Sigmoid colon (tissue), 6 donors: ENCODE measurements at regions not wholly inside any gene's neighbourhood (a gene's known extent, or its start where the extent isn't known, plus 50 kb on each side); places are given as distances from the start of the nearest gene placed in this dataset.
A peak's percentile ranks its signal among the peaks of the same experiment; 100 is the strongest.

ENCODE experiments used
- DNase-seq: peaks from one replicate; pipeline ENCODE4 v3.0.0-alpha.2; 2019
- H3K27ac ChIP-seq, 4 donors: fragments of 200-600 bp; sonication (generic); one replicate each; pipeline ENCODE4 v1.5.1; 2016 to 2019; ENCODE audit warnings: mild to moderate bottlenecking in 1 of 4
- H3K27me3 ChIP-seq, 3 donors: fragments of 200-600 bp; sonication (generic); one replicate each; pipeline ENCODE4 v1.5.1; 2019; ENCODE audit warnings: mild to moderate bottlenecking in 1 of 3
- H3K36me3 ChIP-seq, 4 donors: fragments of 200-600 bp; sonication (generic); one replicate each; pipeline ENCODE4 v1.5.1; 2016 to 2019
- H3K4me1 ChIP-seq, 4 donors: fragments of 200-600 bp; sonication (generic); one replicate each; pipeline ENCODE4 v1.5.1; 2017 to 2019
- H3K4me3 ChIP-seq, 4 donors: fragments of 200-600 bp; sonication (generic); one replicate each; pipeline ENCODE4 v1.5.1; 2017 to 2019; ENCODE audit warnings: mild to moderate bottlenecking in 2 of 4, moderate library complexity in 1 of 4
- H3K9me3 ChIP-seq, 4 donors: fragments of 200-600 bp in 3 of 4; sonication (generic) in 3 of 4; one replicate each; pipeline versions ENCODE4 v1.5.1 to v1.6.1; 2013 to 2019
- EP300 ChIP-seq, 4 donors: sonication (generic); formaldehyde crosslinking; IDR thresholded peaks; one replicate each; pipeline ENCODE4 v1.6.1; 2017; ENCODE audit warnings: antibody characterized with exemption in 4 of 4
- POLR2A ChIP-seq, 2 donors: fragments of 450-650 bp; IDR thresholded peaks; one replicate each; pipeline ENCODE4 v1.6.1; 2016; ENCODE audit warnings: antibody characterized with exemption in 2 of 2, mild to moderate bottlenecking in 2 of 2, moderate library complexity in 2 of 2
- POLR2AphosphoS5 ChIP-seq, 4 donors: sonication (generic); formaldehyde crosslinking; IDR thresholded peaks; one replicate each; pipeline ENCODE4 v1.6.1; 2017; ENCODE audit warnings: antibody characterized with exemption in 4 of 4
- WGBS, 2 donors: extraction: QIAGEN DNeasy Blood & Tissue Kit; methylation state at CpG; one replicate each; pipeline ENCODE4 v1.1.7; 2013; 5-methylcytosine and 5-hydroxymethylcytosine counted together
- intact Hi-C: fragments of 100-400 bp; cut with DNase I; formaldehyde crosslinking; loops from one replicate; pipeline ENCODE4 v1.15.1; 2023
- TF ChIP-seq, protein P1 (sequence below), 4 experiments: fragments of 450-650 bp in 3 of 4; fragments of 200-600 bp in 1 of 4; IDR thresholded peaks; one replicate each; pipeline ENCODE4 v1.5.1; 2016 to 2019; ENCODE audit warnings: antibody characterized with exemption in 4 of 4, mild to moderate bottlenecking in 3 of 4, moderate library complexity in 2 of 4
- donor health status: healthy with polysubstance abuse.
- donor health status: healthy.

DNA sequence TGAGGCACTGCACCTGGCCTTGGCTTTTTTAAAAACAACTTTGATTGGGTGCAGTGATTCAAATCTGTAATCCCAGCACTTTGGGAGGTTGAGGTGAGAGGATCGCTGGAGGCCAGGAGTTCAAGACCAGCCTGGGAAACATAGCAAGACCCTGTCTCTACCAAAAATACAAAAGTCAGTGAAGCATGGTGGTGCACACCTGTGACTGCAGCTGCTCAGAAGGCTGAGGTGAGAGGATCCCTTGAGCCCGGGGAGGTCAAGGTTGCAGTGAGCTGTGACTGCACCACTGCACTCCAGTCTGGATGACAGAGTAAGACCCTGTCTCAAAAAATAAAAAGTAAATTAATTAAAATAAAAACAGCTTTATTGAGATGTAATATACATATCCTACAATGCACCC lies 84.9 kb downstream of the NPTX2 start:
- Histone ChIP-seq H3K27me3 (peaks cover 0 to 13% (median 0%) of the 10 kb centered on the region in 3 donors), H3K36me3 (no peaks in the 10 kb centered on the region), H3K27ac (no peak overlapping the region), H3K4me3 (no peak overlapping the region), H3K9me3 (peaks cover 0 to 2% (median 0%) of the 10 kb centered on the region in 4 donors), H3K4me1 (no peaks in the 10 kb centered on the region)
- intact Hi-C loops = no loop called here
- DNase-seq = peak; percentile 20
- WGBS, 2 donors = 86 to 87% methylated on average over 2 of the region's 2 CpGs
- TF ChIP-seq, protein P1, sequence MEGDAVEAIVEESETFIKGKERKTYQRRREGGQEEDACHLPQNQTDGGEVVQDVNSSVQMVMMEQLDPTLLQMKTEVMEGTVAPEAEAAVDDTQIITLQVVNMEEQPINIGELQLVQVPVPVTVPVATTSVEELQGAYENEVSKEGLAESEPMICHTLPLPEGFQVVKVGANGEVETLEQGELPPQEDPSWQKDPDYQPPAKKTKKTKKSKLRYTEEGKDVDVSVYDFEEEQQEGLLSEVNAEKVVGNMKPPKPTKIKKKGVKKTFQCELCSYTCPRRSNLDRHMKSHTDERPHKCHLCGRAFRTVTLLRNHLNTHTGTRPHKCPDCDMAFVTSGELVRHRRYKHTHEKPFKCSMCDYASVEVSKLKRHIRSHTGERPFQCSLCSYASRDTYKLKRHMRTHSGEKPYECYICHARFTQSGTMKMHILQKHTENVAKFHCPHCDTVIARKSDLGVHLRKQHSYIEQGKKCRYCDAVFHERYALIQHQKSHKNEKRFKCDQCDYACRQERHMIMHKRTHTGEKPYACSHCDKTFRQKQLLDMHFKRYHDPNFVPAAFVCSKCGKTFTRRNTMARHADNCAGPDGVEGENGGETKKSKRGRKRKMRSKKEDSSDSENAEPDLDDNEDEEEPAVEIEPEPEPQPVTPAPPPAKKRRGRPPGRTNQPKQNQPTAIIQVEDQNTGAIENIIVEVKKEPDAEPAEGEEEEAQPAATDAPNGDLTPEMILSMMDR (IDR thresholded peaks at IDR 0.05) = no peak
- no peak for TF ChIP-seq EP300 (IDR thresholded peaks at IDR 0.05)
- TF ChIP-seq POLR2AphosphoS5 (IDR thresholded peaks at IDR 0.05) = no peak
- no peak for TF ChIP-seq POLR2A (IDR thresholded peaks at IDR 0.05)

DNA sequence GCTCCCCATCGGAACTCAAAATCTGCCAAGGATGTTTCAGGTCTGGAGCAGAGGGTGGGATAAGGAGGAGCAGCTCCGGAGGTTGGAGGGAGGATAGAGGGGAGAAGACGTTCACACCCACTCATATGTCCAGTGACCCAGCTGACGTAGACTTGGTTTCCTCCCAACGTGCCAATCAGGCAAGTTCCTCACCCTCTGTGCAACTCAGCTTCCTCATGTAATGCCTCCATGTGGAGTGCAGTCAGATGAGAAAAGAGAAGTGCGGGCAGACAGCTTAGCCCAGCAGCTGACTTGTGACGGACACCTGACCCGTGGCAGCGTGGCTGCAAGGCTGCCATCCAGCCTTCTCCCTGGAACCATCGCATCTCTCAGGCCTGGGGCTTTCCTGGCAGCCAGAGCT lies 86.8 kb downstream of the NPTX2 start:
- TF ChIP-seq, protein P1 (IDR thresholded peaks at IDR 0.05) = no peak
- 56 to 76% methylated on average over 10 of the region's 10 CpGs for WGBS, 2 donors
- Histone ChIP-seq H3K36me3 (no peaks in the 10 kb centered on the region), H3K9me3 (no peaks in the 10 kb centered on the region), H3K27ac (no peak overlapping the region), H3K4me1 (no peaks in the 10 kb centered on the region), H3K4me3 (no peak overlapping the region), H3K27me3 (peaks cover 0 to 13% (median 0%) of the 10 kb centered on the region in 3 donors)
- intact Hi-C loops = no loop called here
- peak; percentile 17 for DNase-seq

DNA sequence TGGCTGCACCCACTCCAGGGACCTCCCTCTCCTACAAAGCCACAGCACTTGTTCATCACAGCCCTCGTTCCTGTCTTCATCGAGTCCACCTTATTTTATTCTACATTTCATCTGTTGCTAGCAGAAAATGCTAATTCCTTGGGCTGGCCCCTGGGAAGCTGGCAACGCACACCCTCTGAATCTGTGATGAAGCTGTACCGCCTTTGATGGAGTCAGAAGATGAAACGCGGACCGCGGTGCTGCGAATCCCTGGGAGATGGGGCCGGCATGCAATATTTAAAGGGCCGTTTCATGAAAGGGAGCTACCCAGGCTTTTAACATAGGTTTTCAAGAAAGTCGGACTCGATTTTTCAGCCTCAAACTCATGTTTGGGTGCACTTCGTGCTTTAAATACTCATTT lies 88.5 kb downstream of the NPTX2 start:
- no peaks in the 10 kb centered on the region for H3K9me3 ChIP-seq
- TF ChIP-seq EP300 (IDR thresholded peaks at IDR 0.05) = no peak
- TF ChIP-seq POLR2A (IDR thresholded peaks at IDR 0.05) = no peak
- TF ChIP-seq POLR2AphosphoS5 (IDR thresholded peaks at IDR 0.05) = no peak
- TF ChIP-seq, protein P1 (IDR thresholded peaks at IDR 0.05) = no peak
- no peaks in the 10 kb centered on the region for H3K36me3 ChIP-seq
- DNase-seq = peak; percentile 6
- H3K4me1 ChIP-seq = no peaks in the 10 kb centered on the region
- no peak overlapping the region for H3K27ac ChIP-seq
- H3K27me3 ChIP-seq = peaks cover 0 to 13% (median 0%) of the 10 kb centered on the region in 3 donors
- no peak overlapping the region for H3K4me3 ChIP-seq
- 47 to 53% methylated on average over 14 of the region's 14 CpGs for WGBS, 2 donors
- intact Hi-C loops = no loop called here

- no peaks in the 10 kb centered on the region for H3K4me1 ChIP-seq
- H3K36me3 ChIP-seq = no peaks in the 10 kb centered on the region
- TF ChIP-seq POLR2A (IDR thresholded peaks at IDR 0.05) (no peak), EP300 (IDR thresholded peaks at IDR 0.05) (no peak), POLR2AphosphoS5 (IDR thresholded peaks at IDR 0.05) (no peak)
- TF ChIP-seq, protein P1 (IDR thresholded peaks at IDR 0.05) = no peak
- peaks cover 0 to 13% (median 0%) of the 10 kb centered on the region in 3 donors for H3K27me3 ChIP-seq
- no peak overlapping the region for H3K27ac ChIP-seq
- H3K4me3 ChIP-seq = no peak overlapping the region
- H3K9me3 ChIP-seq = no peaks in the 10 kb centered on the region
- 81 to 82% methylated on average over 4 of the region's 4 CpGs for WGBS, 2 donors
- intact Hi-C loops = no loop called here
- DNase-seq = no peak
These were observed 90.0 kb downstream of the NPTX2 start for GRCh38 chr7:98707076-98707475.

DNA sequence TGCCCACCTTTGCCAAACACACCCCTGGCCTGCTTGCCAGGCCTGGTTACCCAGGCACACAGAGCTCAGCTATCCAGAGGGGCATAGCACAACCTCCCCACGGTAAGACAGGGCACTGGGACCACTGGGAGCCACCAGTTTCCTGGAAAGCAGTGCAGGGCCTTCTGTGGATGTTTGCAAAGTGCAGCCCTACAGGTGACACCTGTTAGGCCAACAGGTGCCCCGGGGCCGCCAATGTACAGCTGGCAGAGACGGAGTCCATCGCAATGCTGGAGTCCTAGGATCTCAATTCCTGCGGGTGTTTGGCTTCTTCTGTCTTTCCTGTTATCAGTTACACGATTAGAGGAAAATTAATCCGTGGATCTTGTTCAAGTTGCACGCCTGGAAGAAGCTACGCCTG lies 94.9 kb downstream of the NPTX2 start:
- H3K27ac ChIP-seq = no peak overlapping the region
- 92 to 94% methylated on average over 10 of the region's 10 CpGs for WGBS, 2 donors
- H3K27me3 ChIP-seq = no peaks in the 10 kb centered on the region
- DNase-seq = no peak
- intact Hi-C loops = no loop called here
- TF ChIP-seq EP300 (IDR thresholded peaks at IDR 0.05) = no peak
- no peak for TF ChIP-seq POLR2A (IDR thresholded peaks at IDR 0.05)
- TF ChIP-seq, protein P1 (IDR thresholded peaks at IDR 0.05) = no peak
- TF ChIP-seq POLR2AphosphoS5 (IDR thresholded peaks at IDR 0.05) = no peak
- no peaks in the 10 kb centered on the region for H3K4me1 ChIP-seq
- H3K9me3 ChIP-seq = no peaks in the 10 kb centered on the region
- no peak overlapping the region for H3K4me3 ChIP-seq
- H3K36me3 ChIP-seq = no peaks in the 10 kb centered on the region
